ENCODE measurements at regions not wholly inside any gene's neighbourhood (a gene's known extent, or its start where the extent isn't known, plus 50 kb on each side); places are given as distances from the start of the nearest gene placed in this dataset.
"Not testable (repeated sequence)": the region's sequence is repeated elsewhere in the genome, so short reads cannot be mapped to it uniquely, and the experiment has no call there.

GRCh38 chr6:76856065-76856464, 607.2 kb downstream of the HTR1B start:
- Histone ChIP-seq H2BK12ac (ENCODE audit: low read length) (no peak overlapping the region), H3K27ac (replicated peaks; ENCODE audit: low read length) (no peak overlapping the region), H2BK5ac (ENCODE audit: low read length) (no peak overlapping the region), H2AK5ac (ENCODE audit: low read depth, low read length) (no peak overlapping the region), H3K79me1 (ENCODE audit: low read depth, low read length) (no peaks in the 10 kb centered on the region), H3K36me3 (replicated peaks in 1 of 2; ENCODE audit: control insufficient read depth in 2 of 2, insufficient read depth in 2 of 2, low read length in 2 of 2) (no peaks in the 10 kb centered on the region), H3K27me3 (ENCODE audit: control insufficient read depth in 3 of 3, insufficient read depth in 3 of 3, low read depth in 1 of 3, low read length in 3 of 3) (no peaks in the 10 kb centered on the region), H3K4ac (ENCODE audit: low read length) (no peak overlapping the region), H2BK120ac (ENCODE audit: low read depth, low read length) (no peak overlapping the region), H3K4me1 (ENCODE audit: control insufficient read depth in 2 of 2, insufficient read depth in 1 of 2, low read depth in 1 of 2, low read length in 2 of 2) (no peaks in the 10 kb centered on the region), H3K4me3 (ENCODE audit: low read length in 2 of 2) (no peak overlapping the region), H4K8ac (ENCODE audit: low read depth, low read length) (no peak overlapping the region), H3K9me3 (replicated peaks in 1 of 2; ENCODE audit: control insufficient read depth in 2 of 2, insufficient read depth in 1 of 2, low read depth in 1 of 2, low read length in 2 of 2) (no peaks in the 10 kb centered on the region), H3K14ac (ENCODE audit: low read length) (no peak overlapping the region), H4K91ac (ENCODE audit: low read depth, low read length, poor library complexity) (no peak overlapping the region), H2AFZ (ENCODE audit: low read length) (no peak overlapping the region), H3K23ac (ENCODE audit: low read depth, low read length, poor library complexity) (no peak overlapping the region), H2BK15ac (ENCODE audit: low read length) (no peak overlapping the region), H3K9ac (ENCODE audit: low read depth, low read length, poor library complexity) (no peak overlapping the region), H3K4me2 (ENCODE audit: insufficient read depth, low read length, poor library complexity, severe bottlenecking) (no peak overlapping the region), H3K18ac (ENCODE audit: low read length) (no peak overlapping the region)
- no peak for DNase-seq (ENCODE audit: low spot score)
- WGBS, 2 donors (ENCODE audit: extremely low coverage in 2 of 2, insufficient read length in 2 of 2, insufficient replicate concordance in 1 of 2) = no CpG with 5 or more reads among the region's 5 CpGs

- no peak overlapping the region for H3K4me3 ChIP-seq (ENCODE audit: low read length in 2 of 2)
- no peak overlapping the region for H3K4me2 ChIP-seq (ENCODE audit: insufficient read depth, low read length, poor library complexity, severe bottlenecking)
- H3K14ac ChIP-seq (ENCODE audit: low read length) = no peak overlapping the region
- no peak overlapping the region for H3K27ac ChIP-seq (replicated peaks; ENCODE audit: low read length)
- no peak overlapping the region for H2AK5ac ChIP-seq (ENCODE audit: low read depth, low read length)
- DNase-seq (ENCODE audit: low spot score) = no peak
- no peak overlapping the region for H2BK5ac ChIP-seq (ENCODE audit: low read length)
- H2BK15ac ChIP-seq (ENCODE audit: low read length) = no peak overlapping the region
- no peaks in the 10 kb centered on the region for H3K79me1 ChIP-seq (ENCODE audit: low read depth, low read length)
- no peak overlapping the region for H3K23ac ChIP-seq (ENCODE audit: low read depth, low read length, poor library complexity)
- H3K9ac ChIP-seq (ENCODE audit: low read depth, low read length, poor library complexity) = no peak overlapping the region
- H3K9me3 ChIP-seq (replicated peaks in 1 of 2; ENCODE audit: control insufficient read depth in 2 of 2, insufficient read depth in 1 of 2, low read depth in 1 of 2, low read length in 2 of 2) = no peaks in the 10 kb centered on the region
- H2BK120ac ChIP-seq (ENCODE audit: low read depth, low read length) = no peak overlapping the region
- H2AFZ ChIP-seq (ENCODE audit: low read length) = no peak overlapping the region
- no peak overlapping the region for H3K18ac ChIP-seq (ENCODE audit: low read length)
- no peak overlapping the region for H4K91ac ChIP-seq (ENCODE audit: low read depth, low read length, poor library complexity)
- no peaks in the 10 kb centered on the region for H3K27me3 ChIP-seq (ENCODE audit: control insufficient read depth in 3 of 3, insufficient read depth in 3 of 3, low read depth in 1 of 3, low read length in 3 of 3)
- H3K4me1 ChIP-seq (ENCODE audit: control insufficient read depth in 2 of 2, insufficient read depth in 1 of 2, low read depth in 1 of 2, low read length in 2 of 2) = no peaks in the 10 kb centered on the region
- WGBS, 2 donors (ENCODE audit: extremely low coverage in 2 of 2, insufficient read length in 2 of 2, insufficient replicate concordance in 1 of 2) = no CpG with 5 or more reads among the region's 1 CpG
- H2BK12ac ChIP-seq (ENCODE audit: low read length) = no peak overlapping the region
- no peak overlapping the region for H4K8ac ChIP-seq (ENCODE audit: low read depth, low read length)
- H3K36me3 ChIP-seq (replicated peaks in 1 of 2; ENCODE audit: control insufficient read depth in 2 of 2, insufficient read depth in 2 of 2, low read length in 2 of 2) = no peaks in the 10 kb centered on the region
- H3K4ac ChIP-seq (ENCODE audit: low read length) = no peak overlapping the region
Observed at GRCh38 chr6:76852776-76853175, 610.5 kb downstream of the HTR1B start.

- not testable (repeated sequence) for DNase-seq (ENCODE audit: low spot score); H3K4me1 ChIP-seq (ENCODE audit: control insufficient read depth in 2 of 2, insufficient read depth in 1 of 2, low read depth in 1 of 2, low read length in 2 of 2)
Observed at GRCh38 chr6:76849274-76849970, 613.9 kb downstream of the HTR1B start.

GRCh38 chr6:76843054-76843822, 620.1 kb downstream of the HTR1B start:
- Histone ChIP-seq H3K4me2 (ENCODE audit: insufficient read depth, low read length, poor library complexity, severe bottlenecking) (no peak overlapping the region), H3K23ac (ENCODE audit: low read depth, low read length, poor library complexity) (no peak overlapping the region), H2AFZ (ENCODE audit: low read length) (no peak overlapping the region), H3K27ac (replicated peaks; ENCODE audit: low read length) (no peak overlapping the region), H2AK5ac (ENCODE audit: low read depth, low read length) (no peak overlapping the region), H3K36me3 (replicated peaks in 1 of 2; ENCODE audit: control insufficient read depth in 2 of 2, insufficient read depth in 2 of 2, low read length in 2 of 2) (no peaks in the 10 kb centered on the region), H2BK5ac (ENCODE audit: low read length) (no peak overlapping the region), H3K4me3 (ENCODE audit: low read length in 2 of 2) (no peak overlapping the region), H2BK12ac (ENCODE audit: low read length) (no peak overlapping the region), H3K79me1 (ENCODE audit: low read depth, low read length) (peaks cover 2% of the 10 kb centered on the region), H4K8ac (ENCODE audit: low read depth, low read length) (no peak overlapping the region), H3K14ac (ENCODE audit: low read length) (no peak overlapping the region), H3K4me1 (ENCODE audit: control insufficient read depth in 2 of 2, insufficient read depth in 1 of 2, low read depth in 1 of 2, low read length in 2 of 2) (no peaks in the 10 kb centered on the region), H3K4ac (ENCODE audit: low read length) (no peak overlapping the region), H4K91ac (ENCODE audit: low read depth, low read length, poor library complexity) (no peak overlapping the region), H3K27me3 (ENCODE audit: control insufficient read depth in 3 of 3, insufficient read depth in 3 of 3, low read depth in 1 of 3, low read length in 3 of 3) (no peaks in the 10 kb centered on the region), H3K9ac (ENCODE audit: low read depth, low read length, poor library complexity) (no peak overlapping the region), H3K18ac (ENCODE audit: low read length) (no peak overlapping the region), H2BK15ac (ENCODE audit: low read length) (no peak overlapping the region), H2BK120ac (ENCODE audit: low read depth, low read length) (no peak overlapping the region), H3K9me3 (replicated peaks in 1 of 2; ENCODE audit: control insufficient read depth in 2 of 2, insufficient read depth in 1 of 2, low read depth in 1 of 2, low read length in 2 of 2) (no peaks in the 10 kb centered on the region)
- no peak for DNase-seq (ENCODE audit: low spot score)
- no CpG with 5 or more reads among the region's 1 CpG for WGBS, 2 donors (ENCODE audit: extremely low coverage in 2 of 2, insufficient read length in 2 of 2, insufficient replicate concordance in 1 of 2)

More at GRCh38 chr6:76849274-76849970, 613.9 kb downstream of the HTR1B start:
- H3K9me3 ChIP-seq (replicated peaks in 1 of 2; ENCODE audit: control insufficient read depth in 2 of 2, insufficient read depth in 1 of 2, low read depth in 1 of 2, low read length in 2 of 2); H3K14ac ChIP-seq (ENCODE audit: low read length); H2BK15ac ChIP-seq (ENCODE audit: low read length); H3K9ac ChIP-seq (ENCODE audit: low read depth, low read length, poor library complexity); H2AFZ ChIP-seq (ENCODE audit: low read length); H2BK5ac ChIP-seq (ENCODE audit: low read length); H2AK5ac ChIP-seq (ENCODE audit: low read depth, low read length); H2BK120ac ChIP-seq (ENCODE audit: low read depth, low read length); H3K79me1 ChIP-seq (ENCODE audit: low read depth, low read length); H3K36me3 ChIP-seq (replicated peaks in 1 of 2; ENCODE audit: control insufficient read depth in 2 of 2, insufficient read depth in 2 of 2, low read length in 2 of 2); H3K4ac ChIP-seq (ENCODE audit: low read length); H3K27ac ChIP-seq (replicated peaks; ENCODE audit: low read length); H3K23ac ChIP-seq (ENCODE audit: low read depth, low read length, poor library complexity); H2BK12ac ChIP-seq (ENCODE audit: low read length); H3K27me3 ChIP-seq (ENCODE audit: control insufficient read depth in 3 of 3, insufficient read depth in 3 of 3, low read depth in 1 of 3, low read length in 3 of 3); H3K4me2 ChIP-seq (ENCODE audit: insufficient read depth, low read length, poor library complexity, severe bottlenecking); H3K18ac ChIP-seq (ENCODE audit: low read length); H4K91ac ChIP-seq (ENCODE audit: low read depth, low read length, poor library complexity); H3K4me3 ChIP-seq (ENCODE audit: low read length in 2 of 2); H4K8ac ChIP-seq (ENCODE audit: low read depth, low read length): not testable (repeated sequence)
- no CpG with 5 or more reads among the region's 9 CpGs for WGBS, 2 donors (ENCODE audit: extremely low coverage in 2 of 2, insufficient read length in 2 of 2, insufficient replicate concordance in 1 of 2)

Measured in neuronal stem cell (in vitro differentiated cells).